CD4-positive, alpha-beta T cell (primary cell): ENCODE measurements at regions not wholly inside any gene's neighbourhood (a gene's known extent, or its start where the extent isn't known, plus 50 kb on each side); places are given as distances from the start of the nearest gene placed in this dataset.

ENCODE experiments used
- ATAC-seq: fragments of 200-7000 bp; cut with Tn5 transposase; one replicate; pipeline ENCODE4 v1.10.0; 2022; ENCODE audit warnings: mild to moderate bottlenecking; ENCODE audit not compliant: poor library complexity
- CTCF ChIA-PET: fragments of 350-600 bp; sonication (Branson Sonifier 250); formaldehyde crosslinking; loops from one replicate; lab custom pipeline; 2021; ENCODE audit warnings: antibody characterized with exemption, inconsistent platforms; lab: Charles Lee
- POLR2A ChIA-PET: fragments of 350-600 bp; sonication (Branson Sonifier 250); formaldehyde crosslinking; loops from one replicate; lab custom pipeline; 2021; ENCODE audit warnings: antibody characterized with exemption, inconsistent platforms; lab: Charles Lee
- DNase-seq, 14 experiments: peaks; one replicate each; pipeline ENCODE4 v3.0.0-alpha.2; 2013 to 2020; ENCODE audit warnings: mixed read lengths in 2 of 14
- H3K27ac ChIP-seq, 2 donors: one replicate each; pipeline versions ENCODE4 v1.5.1 to v1.7.0; 2013; ENCODE audit warnings: low read length in 2 of 2, low read depth in 1 of 2, mild to moderate bottlenecking in 1 of 2
- H3K27me3 ChIP-seq, 2 experiments: 1 replicate in 1 of 2; 2 replicates in 1 of 2; pipeline versions ENCODE4 v1.6.1 to v1.7.0; 2013; ENCODE audit warnings: low read length in 2 of 2, control low read depth in 1 of 2, mild to moderate bottlenecking in 1 of 2, moderate library complexity in 1 of 2; ENCODE audit not compliant: insufficient read depth in 2 of 2, control insufficient read depth in 1 of 2
- H3K36me3 ChIP-seq: one replicate; pipeline ENCODE4 v1.6.1; 2013; ENCODE audit warnings: low read length, control low read depth; ENCODE audit not compliant: insufficient read depth
- H3K4me1 ChIP-seq: one replicate; pipeline ENCODE4 v1.6.1; 2013; ENCODE audit warnings: low read length, control low read depth; ENCODE audit not compliant: insufficient read depth
- H3K4me3 ChIP-seq: one replicate; pipeline ENCODE4 v1.5.1; 2013; ENCODE audit warnings: mild to moderate bottlenecking, low read length, moderate library complexity
- H3K9me3 ChIP-seq, 2 experiments: 1 replicate in 1 of 2; 2 replicates in 1 of 2; pipeline versions ENCODE4 v1.6.1 to v1.7.0; 2013; ENCODE audit warnings: low read length in 2 of 2, mild to moderate bottlenecking in 2 of 2, control low read depth in 1 of 2, moderate library complexity in 1 of 2; ENCODE audit not compliant: control insufficient read depth in 1 of 2, insufficient read depth in 1 of 2
- H3K27ac Mint-ChIP-seq: one replicate; pipeline ENCODE4 v1.8.0; 2020; ENCODE audit warnings: mixed read lengths
- H3K27me3 Mint-ChIP-seq: one replicate; pipeline ENCODE4 v1.8.0; 2021; ENCODE audit warnings: mixed read lengths
- H3K36me3 Mint-ChIP-seq: one replicate; pipeline ENCODE4 v1.8.0; 2021; ENCODE audit warnings: low read depth, mixed read lengths
- H3K4me1 Mint-ChIP-seq: one replicate; pipeline ENCODE4 v1.8.0; 2021; ENCODE audit warnings: low read depth, mixed read lengths
- H3K4me3 Mint-ChIP-seq: one replicate; pipeline ENCODE4 v1.8.0; 2020; ENCODE audit warnings: mild to moderate bottlenecking, mixed read lengths
- H3K9me3 Mint-ChIP-seq: one replicate; pipeline ENCODE4 v1.8.0; 2020; ENCODE audit warnings: mixed read lengths
- CTCF ChIP-seq: fragments of 200-600 bp; IDR thresholded peaks from one replicate; pipeline ENCODE4 v1.8.0; 2022; ENCODE audit warnings: antibody characterized with exemption, mild to moderate bottlenecking
- intact Hi-C, 2 experiments: fragments of 100-400 bp; cut with DNase I in 1 of 2; cut with micrococcal nuclease in 1 of 2; formaldehyde crosslinking; loops; one replicate each; pipeline versions ENCODE4 v1.15.1 to v1.9.0; 2023 to 2025; cut with DNase I, micrococcal nuclease

GRCh38 chr9:116101516-116101915 is 52.1 kb upstream of the PAPPA start:
- POLR2A ChIA-PET: no interaction called here
- H3K4me3 ChIP-seq: no peak overlapping the region
- H3K27ac Mint-ChIP-seq: no peak overlapping the region
- H3K27me3 ChIP-seq: no peaks in the 10 kb centered on the region
- H3K4me3 Mint-ChIP-seq: no peak overlapping the region
- no peak for DNase-seq
- no peaks in the 10 kb centered on the region for H3K4me1 ChIP-seq
- no peaks in the 10 kb centered on the region for H3K36me3 ChIP-seq
- H3K9me3 ChIP-seq: no peaks in the 10 kb centered on the region
- no peak for ATAC-seq
- intact Hi-C loops: no loop called here
- CTCF ChIA-PET: no interaction called here
- H3K27ac ChIP-seq: no peak overlapping the region
- H3K27me3 Mint-ChIP-seq: no peaks in the 10 kb centered on the region
- peaks cover 9% of the 10 kb centered on the region for H3K9me3 Mint-ChIP-seq
- no peak for TF ChIP-seq CTCF
- no peaks in the 10 kb centered on the region for H3K4me1 Mint-ChIP-seq
- H3K36me3 Mint-ChIP-seq: no peaks in the 10 kb centered on the region

DNA sequence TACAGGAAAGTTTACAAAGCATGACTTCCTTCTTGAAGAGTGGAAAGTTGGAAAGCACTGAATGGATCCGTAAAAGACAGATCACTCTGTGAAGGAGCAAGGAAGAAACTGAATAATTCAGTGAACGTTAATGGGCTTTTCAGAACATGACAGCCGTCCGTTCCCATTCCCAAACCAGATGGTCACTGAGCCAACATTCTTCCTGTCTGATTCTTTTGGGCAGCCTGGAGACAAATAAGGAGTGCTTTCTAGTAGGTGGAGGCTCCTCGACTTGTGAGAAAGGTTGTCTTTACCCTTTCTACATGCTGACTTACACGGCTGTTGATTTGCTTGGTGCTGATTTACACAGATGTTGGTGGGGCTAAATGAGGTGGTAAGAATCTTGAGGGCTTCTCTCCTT is 51.0 kb upstream of the PAPPA start:
- intact Hi-C loops: no loop called here
- H3K27me3 ChIP-seq: no peaks in the 10 kb centered on the region
- no peak for ATAC-seq
- no peak overlapping the region for H3K27ac ChIP-seq
- Mint-ChIP-seq H3K4me3 (no peak overlapping the region), H3K27ac (no peak overlapping the region), H3K9me3 (peaks cover 9% of the 10 kb centered on the region), H3K27me3 (no peaks in the 10 kb centered on the region), H3K36me3 (no peaks in the 10 kb centered on the region), H3K4me1 (no peaks in the 10 kb centered on the region)
- no peaks in the 10 kb centered on the region for H3K36me3 ChIP-seq
- no peak overlapping the region for H3K4me3 ChIP-seq
- H3K9me3 ChIP-seq: no peaks in the 10 kb centered on the region
- DNase-seq: no peak
- H3K4me1 ChIP-seq: no peaks in the 10 kb centered on the region
- ChIA-PET CTCF (no interaction called here), POLR2A (no interaction called here)
- TF ChIP-seq CTCF: no peak
